Frontal cortex (tissue), 3 donors: ENCODE measurements at regions not wholly inside any gene's neighbourhood (a gene's known extent, or its start where the extent isn't known, plus 50 kb on each side); places are given as distances from the start of the nearest gene placed in this dataset.

ENCODE experiments used
- DNase-seq, 2 donors: peaks; one replicate each; pipeline ENCODE4 v3.0.0; 2012; ENCODE audit warnings: low spot score in 2 of 2
- FAIRE-seq: peaks from 2 replicates; lab custom pipeline; 2012; peaks lifted over from hg19 to GRCh38; lab: Jason Lieb, UNC
- donor health status: control.
- donor health status: control.
- donor health status: control.

DNA sequence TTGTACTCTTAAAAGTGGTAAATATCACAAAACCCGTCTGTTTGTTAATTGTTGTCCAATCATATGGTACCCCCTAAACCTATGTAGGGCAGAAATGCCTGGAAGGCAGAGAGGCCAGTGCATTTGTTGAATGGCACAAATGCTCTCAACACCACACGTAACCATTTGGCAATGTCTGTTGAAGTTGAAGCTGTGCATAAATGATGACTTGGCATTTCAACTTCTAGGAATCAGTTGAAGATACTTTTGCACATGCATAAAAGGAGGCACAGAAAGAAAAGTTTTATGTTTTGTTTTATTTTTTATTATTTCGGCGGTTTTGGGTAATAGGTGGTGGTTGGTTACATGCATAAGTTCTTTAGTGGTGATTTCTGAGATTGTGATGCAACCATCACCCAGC, 246.6 kb downstream of the TAF11L14 start:
- no peak for FAIRE-seq
- DNase-seq: no peak

DNA sequence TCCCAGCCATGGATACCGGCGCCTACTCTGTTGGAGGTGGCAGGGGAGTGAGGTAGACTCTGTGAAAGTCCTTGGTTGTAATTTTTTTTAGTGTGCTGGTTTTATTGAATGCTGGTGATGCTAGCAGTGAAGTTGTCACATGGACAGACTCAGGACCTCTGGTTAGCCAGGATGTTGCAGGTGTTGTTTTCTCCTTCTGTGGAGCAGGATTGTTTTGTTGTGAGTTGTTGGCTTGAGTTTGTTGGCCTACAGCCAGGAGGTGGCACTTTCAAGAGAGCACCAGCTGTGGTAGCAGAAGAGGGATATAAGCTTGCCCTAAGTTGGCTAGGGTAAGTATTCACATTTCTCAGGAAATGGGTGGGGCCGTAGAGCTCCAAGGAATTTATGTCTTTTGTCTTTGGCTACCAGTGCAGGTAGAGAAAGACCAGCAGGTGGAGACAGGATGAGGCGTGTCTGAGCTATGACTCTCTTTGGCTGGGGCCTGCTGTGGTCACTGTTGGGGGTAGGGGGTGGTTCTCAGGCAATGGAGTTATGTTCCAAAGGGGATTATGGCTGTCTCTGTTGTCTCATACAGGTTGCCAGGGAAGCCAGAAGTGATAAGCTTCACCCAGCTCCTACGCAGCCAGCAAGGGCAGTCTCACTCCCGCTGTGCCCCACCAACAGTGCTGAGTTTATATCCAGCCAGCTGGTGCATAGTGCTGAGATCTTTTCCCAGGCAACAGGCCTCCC, 248.7 kb downstream of the TAF11L14 start:
- DNase-seq (no peak), FAIRE-seq (no peak)

DNA sequence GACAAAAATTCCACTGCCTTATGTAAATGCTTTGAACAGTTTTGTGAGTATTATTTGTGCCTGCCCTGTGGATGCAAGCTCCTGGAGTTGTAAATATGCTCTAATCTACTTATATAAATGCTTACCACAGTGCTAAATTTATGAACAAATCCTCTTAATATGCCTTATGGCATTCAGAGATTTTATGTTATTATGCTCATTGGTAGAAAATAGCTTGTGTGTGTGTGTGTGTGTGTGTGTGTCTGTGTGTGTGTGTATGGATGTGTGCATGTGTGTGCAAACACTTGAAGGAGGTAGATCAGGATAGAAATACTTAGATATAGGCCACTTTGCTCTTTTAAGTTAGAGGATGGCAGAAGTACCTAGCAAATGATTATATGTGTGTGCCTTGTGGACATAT, 253.9 kb downstream of the TAF11L14 start:
- no peak for FAIRE-seq

DNA sequence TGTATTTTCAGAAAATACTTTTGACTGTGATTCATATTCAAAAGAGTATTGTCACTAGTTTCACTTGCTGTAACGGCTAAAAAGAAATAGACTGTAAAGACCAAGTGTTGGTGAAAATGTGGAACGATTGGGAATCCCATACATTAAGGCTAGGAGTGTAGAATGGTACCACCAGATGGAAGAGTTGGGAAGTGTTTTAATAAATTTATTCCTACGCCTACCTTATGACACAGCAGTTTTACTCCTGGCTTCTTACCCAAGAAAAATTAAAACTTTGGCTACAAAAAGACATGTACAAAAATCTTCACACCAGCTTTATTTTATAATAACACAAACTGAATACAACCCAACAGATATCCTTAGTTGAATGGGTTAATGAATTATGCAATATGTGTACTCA, 256.2 kb downstream of the TAF11L14 start:
- FAIRE-seq: no peak
- no peak for DNase-seq

More for the DNA sequence above, 253.9 kb downstream of the TAF11L14 start:
- DNase-seq: no peak

DNA sequence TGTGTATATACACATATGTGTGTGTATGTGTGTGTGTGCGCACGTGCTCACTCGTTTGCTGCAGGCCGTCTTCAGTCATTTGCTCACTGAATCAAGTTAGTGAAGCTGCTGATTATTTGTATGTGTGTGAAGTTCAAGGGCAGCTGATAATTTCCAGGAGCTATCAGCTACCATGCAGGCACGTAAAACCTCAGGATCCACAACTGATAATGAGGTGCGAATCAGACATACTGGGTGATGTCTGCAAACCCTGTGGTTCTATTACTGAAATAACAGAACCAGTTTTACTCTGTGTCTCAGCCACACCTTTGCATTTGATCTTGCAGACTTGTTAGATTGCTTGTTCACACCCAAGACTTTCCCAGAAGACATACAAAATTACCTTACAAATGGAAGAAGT, 257.6 kb downstream of the TAF11L14 start:
- no peak for FAIRE-seq
- DNase-seq: no peak

DNA sequence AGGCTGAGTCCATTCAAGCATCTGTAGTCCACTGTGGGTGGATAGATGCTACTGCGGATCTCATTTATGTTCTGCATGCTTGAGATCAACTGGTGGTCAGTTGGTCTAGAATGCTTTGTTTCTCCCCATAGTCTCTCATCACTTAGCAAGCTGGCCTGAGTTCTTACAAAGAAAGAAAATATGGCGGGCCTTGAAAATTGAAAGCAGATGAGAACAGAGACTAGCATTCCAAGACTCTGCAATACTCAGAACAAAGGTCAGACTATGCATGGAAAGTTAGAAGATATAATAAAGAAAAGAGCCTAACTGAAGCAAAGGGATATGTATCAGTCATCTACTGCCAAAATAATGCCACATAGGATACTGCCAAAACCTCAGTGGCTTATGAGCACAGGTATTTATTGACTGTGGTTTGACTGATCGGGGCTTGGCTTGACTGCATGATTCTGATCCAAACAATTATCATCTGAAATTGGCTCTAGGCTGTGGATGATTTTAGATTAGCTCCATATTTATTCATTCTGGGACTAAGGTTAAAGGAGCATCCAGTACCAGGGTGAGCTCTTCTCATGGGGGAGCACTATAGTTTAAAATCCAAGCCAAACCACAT, 258.9 kb downstream of the TAF11L14 start:
- FAIRE-seq (no peak), DNase-seq (no peak)

DNA sequence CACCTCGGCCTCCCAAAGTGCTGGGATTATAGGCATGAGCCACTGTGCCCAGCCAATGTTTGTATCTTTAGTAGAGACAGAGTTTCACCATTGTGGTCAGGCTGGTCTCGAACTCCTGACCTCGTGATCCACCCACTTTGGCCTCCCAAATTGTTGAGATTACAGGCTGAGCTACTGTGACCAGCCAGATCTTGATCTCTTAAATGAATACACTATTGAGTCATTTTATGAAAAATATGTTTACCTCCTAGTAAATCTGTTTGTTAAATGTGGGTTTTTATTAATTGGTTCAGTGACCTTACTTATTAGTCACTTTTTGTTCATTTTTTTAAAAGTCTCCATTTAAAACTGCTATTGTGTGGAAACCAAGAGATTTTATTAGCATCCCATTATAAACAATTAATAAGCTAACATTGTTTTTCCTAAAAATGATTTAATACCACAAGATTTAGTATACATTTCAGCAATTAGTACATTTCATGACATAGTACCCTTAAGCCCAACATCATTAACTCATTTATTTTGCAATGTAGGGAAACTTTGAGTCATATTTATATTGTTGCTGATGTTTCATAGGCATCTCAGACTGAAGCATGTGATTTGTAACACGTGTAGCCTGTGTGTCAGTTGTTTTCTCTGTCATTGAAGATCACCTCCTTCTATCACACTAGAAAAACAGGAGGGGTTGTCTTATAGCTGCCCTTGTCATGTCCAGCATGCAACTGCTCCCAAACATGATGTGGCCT, 261.2 kb downstream of the TAF11L14 start:
- no peak for FAIRE-seq
- no peak for DNase-seq

DNA sequence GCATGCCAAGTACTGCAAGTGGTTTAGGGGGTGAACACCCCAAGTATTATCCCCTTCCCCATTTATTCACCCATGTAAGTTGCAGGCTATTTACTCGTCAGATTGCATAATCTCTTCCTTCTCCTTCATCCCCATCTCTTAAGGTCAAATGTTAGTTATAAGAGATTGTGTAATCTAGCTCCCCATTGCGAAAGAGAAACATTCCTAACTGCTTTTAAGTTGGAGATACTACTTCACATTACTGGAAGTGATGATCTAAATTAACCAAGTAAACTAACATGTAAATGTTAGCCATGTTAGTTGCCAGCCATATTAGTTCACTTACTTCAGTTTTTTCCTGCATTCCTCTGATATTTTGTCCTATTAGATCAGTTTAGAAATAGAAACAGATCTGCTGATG, 262.3 kb downstream of the TAF11L14 start:
- no peak for FAIRE-seq

DNA sequence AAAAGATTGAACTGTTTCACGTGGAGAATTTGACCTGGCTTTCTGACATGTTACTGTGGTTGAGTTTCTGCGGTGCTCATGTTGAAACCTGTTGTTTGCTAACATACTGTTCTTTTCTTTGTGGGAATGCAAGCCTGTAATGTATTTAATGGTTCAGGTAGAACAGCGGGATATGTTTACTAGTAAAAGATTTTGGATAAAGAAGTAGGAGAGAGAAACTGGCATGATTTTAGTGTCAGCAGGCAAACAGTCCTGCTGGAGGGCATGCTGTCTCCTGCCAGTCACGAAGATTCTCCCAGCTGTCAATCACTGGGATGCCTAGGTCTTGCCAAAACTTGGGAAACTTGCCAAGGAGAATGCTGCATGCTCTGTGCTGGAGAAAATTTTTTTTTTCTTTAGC, 263.5 kb downstream of the TAF11L14 start:
- DNase-seq (no peak), FAIRE-seq (no peak)

More for the DNA sequence above, 262.3 kb downstream of the TAF11L14 start:
- DNase-seq: no peak

DNA sequence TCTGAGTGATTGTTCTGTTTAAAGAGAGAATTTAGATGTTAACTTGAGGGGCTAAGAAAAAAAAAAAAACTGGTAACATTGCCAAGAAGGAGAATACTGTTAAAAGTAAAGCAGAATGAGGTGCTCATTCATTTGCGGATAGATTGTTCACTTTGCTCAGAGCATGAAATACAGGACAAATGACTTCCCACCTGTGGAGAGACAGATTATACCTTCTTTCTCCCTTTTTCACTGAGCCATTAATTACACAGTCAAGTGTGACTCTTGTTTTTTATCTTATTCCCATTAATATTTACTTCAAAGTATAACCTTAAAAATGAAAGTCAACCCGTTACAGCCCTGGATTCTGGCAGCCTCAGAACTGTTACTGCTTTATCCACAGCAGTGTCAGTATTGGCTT, 264.5 kb downstream of the TAF11L14 start:
- DNase-seq: no peak
- no peak for FAIRE-seq

DNA sequence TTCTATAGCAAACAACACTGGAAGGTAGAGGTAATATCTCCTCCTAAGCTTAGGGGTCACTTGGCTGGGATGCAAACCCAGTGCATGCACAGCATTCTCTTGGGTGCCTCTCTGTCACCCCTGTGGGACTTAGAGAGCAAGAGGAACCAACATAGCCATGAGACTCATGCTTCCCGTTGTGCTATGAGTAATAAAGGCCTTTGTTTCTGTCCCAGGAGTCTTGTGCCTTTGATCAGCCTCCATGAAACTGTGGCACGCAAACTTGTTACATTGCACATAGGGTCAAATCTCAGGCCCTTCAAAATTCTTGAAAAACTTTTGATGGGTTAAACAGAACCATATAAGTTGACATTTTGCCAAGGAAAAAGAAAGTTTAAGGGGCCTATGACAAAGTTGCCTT, 272.8 kb downstream of the TAF11L14 start:
- FAIRE-seq: no peak
- no peak for DNase-seq

DNA sequence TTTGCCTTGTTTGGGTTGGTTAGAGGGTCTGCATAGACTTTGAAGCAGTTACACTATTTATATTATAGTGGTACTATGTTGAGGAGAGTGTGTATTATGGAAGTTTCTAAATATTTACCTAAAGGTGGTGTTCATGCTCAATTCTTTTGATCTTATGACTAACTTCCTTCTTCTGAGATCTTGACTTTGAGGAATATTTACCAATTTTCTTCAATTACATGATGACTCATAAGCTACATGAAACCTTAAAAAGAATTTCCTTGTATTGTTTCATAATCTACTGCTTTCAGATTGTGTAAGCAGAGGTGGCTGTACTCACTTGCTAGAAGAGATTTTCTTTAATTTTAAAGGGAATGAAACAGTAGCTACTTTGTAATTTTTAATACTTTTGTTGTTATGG, 276.1 kb downstream of the TAF11L14 start:
- FAIRE-seq: no peak

DNA sequence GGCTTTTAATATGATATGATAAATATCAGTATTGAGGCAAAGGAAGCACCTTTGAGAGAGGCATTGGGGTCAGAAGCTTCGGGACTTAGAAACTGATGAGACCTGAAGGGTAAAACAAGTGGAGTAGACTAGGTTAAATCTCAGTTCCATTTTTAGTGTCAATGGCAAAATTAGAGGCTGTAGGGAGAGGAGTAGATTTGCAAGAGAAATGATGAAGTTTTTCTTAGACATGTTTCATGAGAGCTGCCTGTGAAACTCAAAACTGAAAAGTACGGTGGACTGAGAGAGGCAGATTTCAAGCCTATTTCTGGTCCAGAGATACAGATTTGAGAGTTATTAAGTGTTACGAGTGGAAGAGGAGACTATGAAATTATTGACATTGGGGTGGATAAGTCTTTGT, 278.5 kb downstream of the TAF11L14 start:
- DNase-seq (no peak), FAIRE-seq (no peak)

More for the DNA sequence above, 276.1 kb downstream of the TAF11L14 start:
- no peak for DNase-seq

DNA sequence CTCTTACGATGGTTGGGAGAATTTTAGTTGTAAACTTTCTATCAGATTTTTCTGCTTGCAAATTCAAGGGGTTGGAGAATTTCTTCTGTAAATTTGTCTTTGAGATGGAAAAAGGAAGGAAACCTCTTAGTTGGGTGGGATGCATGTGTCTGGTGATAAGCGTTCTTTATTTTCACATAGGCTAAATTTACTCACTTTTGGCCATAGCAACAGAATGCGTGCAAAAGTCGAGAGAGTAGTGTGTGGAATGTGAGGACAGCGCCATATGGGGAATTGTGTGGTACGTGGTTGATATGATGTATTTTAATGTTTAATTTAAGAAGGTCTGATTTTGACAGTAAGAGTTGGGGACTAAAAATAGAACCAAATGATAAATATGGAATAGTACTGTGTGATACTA, 282.2 kb downstream of the TAF11L14 start:
- DNase-seq (no peak), FAIRE-seq (no peak)

DNA sequence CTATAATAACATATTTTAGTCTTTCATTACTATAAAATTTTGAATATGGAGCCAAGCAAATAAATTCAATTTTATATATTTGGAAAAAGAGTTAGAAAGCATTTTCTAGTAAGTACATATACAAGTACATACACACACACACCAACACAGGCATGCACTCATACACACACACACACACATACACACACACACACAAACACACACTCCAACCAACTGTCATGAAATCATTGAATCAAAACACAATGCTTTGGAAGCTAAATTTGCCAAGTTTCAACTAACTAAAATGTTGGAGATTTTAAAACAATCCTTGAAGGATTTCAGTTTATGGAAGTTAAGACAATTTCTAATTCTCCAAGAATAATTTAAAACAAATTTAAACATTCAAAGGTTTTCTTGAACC, 283.2 kb downstream of the TAF11L14 start:
- FAIRE-seq: no peak
- DNase-seq: no peak

DNA sequence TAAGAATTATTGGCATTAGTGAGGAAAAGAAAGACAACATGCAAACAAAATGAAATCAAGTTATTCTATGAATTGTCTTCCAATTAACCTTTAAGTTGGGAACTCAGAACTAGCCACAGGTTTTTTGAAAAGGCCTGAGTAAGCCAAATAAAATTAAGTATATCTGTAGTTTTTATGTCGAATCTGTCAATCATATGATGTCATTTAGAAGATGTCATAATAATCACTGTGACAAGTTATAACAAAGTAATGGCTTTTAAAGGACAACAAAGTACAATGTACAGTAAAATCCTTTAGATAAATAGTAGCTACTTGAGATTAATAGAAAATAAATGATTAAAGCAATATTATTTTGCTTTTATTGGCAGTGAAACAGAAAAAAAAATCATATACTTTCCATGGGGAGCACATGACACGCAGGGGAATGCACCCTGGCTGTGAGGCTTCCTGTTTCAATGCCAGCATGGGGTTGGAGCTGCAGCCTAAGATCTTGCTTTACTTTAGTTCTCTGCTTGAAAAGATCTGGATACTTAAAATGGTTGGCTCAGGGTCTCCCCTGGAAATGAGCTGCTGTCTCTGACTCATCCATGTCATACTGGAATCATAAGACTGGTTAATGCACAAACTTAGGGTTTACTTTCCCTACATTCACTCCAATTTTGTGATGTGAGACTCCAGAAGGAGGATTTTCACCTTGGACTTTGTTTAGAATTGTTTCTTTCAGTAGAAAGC, 284.3 kb downstream of the TAF11L14 start:
- DNase-seq: no peak
- no peak for FAIRE-seq

DNA sequence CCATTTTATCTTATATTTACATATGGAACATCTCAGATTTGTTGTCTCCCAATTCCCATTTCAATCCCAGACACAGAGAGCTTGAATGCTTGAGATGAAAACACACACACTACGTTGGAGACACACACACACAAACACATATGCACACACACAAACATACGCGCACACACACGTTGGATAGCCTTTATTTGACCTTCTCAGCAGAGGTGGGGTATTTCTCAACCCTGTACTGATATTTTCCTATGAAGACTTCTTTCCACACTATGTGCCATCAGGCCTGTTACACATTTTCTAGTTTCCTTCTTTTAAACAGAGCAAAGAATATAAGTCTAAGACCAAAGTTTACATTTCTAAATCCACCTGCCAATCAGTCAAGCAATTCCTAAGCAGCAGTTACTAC, 291.0 kb downstream of the TAF11L14 start:
- no peak for DNase-seq
- no peak for FAIRE-seq

DNA sequence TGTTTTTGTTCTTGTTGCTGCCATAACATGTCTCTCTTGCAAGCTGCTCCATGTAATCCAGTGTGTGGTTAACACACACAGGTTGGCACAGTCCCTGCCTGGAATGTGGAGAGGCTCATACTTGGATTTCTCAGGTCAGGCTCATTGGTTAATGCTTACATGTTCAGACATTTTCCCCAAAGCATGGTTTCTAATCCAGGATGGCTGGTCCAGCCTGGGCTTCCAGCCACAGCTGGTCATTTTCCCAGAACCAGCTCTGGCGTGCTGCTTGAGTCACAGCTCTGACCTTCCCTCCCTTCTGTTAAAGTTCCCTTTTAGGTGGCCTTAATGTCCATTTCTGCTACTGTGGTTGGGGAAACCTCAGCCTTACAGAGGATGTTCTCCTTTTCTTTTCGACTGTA, 294.3 kb downstream of the TAF11L14 start:
- DNase-seq: peak in 1 of 2 donors; percentile 7
- no peak for FAIRE-seq

DNA sequence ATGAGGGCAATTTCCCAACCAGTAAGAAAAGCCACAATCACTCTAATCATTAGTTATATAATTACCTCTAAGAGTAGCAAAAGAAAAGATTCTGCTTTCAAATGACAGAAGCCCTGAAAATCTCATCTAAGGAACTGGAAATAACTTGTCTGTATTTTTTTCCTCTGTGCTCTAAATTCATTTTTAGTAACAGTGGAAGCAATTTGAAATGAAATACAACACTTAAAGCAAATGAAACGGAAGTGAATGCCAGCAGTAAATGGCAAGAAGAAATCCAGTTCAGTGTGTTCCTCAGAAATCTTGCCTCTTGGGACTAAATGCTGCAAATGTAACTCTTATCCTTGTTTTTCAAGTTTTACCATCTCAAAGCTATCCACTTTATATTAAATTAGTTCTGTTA, 294.9 kb downstream of the TAF11L14 start:
- FAIRE-seq (no peak), DNase-seq (no peak)

DNA sequence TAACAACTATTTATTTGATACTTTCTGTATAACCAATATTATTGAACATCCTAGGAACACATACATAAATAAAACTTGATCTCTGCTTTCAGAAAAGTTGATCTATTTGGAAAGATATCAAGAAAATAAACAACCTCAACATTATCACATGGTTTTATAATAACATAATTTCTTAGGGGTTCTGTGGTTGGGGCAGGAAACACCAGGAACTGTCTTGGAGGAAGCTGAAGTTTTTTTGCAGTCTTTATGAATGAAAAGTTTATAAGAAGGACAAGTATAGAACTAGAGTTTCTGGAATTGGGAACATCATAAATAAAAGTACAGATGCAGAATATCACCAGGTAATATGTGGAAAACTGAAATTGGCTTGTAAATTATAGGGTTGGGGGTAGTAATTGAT, 296.1 kb downstream of the TAF11L14 start:
- DNase-seq: no peak

DNA sequence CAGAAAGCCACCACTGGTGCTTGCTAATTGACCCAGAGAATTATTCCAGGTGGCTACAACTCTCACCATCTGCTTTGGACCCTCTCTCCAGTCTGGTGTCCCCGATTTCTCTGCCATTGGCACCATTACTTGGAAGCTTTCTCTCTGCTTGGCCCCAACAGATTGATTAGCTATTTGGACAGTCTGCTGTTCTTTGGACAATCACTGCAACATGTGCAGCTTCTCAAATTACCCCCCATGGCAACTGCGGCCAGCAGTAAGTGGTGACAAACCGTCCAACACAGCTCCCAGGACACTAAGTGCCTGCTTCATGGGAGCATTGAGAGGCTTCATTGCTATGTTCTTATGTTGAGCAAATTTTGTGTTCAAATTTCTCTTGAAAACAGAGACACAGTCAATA, 309.8 kb downstream of the TAF11L14 start:
- DNase-seq (no peak), FAIRE-seq (no peak)

More for the DNA sequence above, 296.1 kb downstream of the TAF11L14 start:
- FAIRE-seq: no peak
